ENCODE measurements at regions not wholly inside any gene's neighbourhood (a gene's known extent, or its start where the extent isn't known, plus 50 kb on each side); places are given as distances from the start of the nearest gene placed in this dataset.

DNA sequence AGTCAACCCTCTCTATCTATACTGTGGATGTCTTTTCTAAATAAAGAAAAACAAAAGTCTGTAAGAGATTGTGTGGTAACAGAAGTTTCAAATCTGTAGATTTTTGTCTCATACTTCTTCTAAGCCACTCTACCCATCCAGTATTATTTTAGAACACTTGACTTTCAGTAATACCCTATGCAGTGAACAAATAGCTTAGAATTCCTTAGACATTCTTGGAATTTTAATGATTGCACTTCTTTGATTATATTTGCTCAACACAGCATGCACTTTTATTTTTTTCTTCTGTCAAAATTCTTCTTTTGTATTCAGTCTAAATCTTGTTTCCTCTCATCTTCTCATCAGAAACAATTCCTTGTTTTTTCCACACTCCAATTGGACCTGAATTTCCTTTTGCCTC is 1080.2 kb downstream of the SUCLG1 start:
- Histone ChIP-seq H4K20me1 (ENCODE audit: low read length) (no peaks in the 10 kb centered on the region), H3K79me2 (ENCODE audit: low read length) (no peaks in the 10 kb centered on the region), H3K4me3 (ENCODE audit: low read length) (no peak overlapping the region), H3K27ac (ENCODE audit: low read length) (no peak overlapping the region), H3K36me3 (ENCODE audit: low read depth, low read length) (no peaks in the 10 kb centered on the region), H3K9me2 (replicated peaks; ENCODE audit: low read length) (no peaks in the 10 kb centered on the region), H3F3A (ENCODE audit: low read length, unreplicated experiment) (no peaks in the 10 kb centered on the region), H3K4me1 (ENCODE audit: insufficient read depth, low read length) (no peaks in the 10 kb centered on the region), H3K9me3 (ENCODE audit: low read length) (no peaks in the 10 kb centered on the region), H3K9ac (ENCODE audit: low read length) (no peak overlapping the region), H3K27me3 (ENCODE audit: low read length) (no peaks in the 10 kb centered on the region), H3K4me2 (ENCODE audit: low read length) (no peak overlapping the region), H2AFZ (ENCODE audit: low read length) (no peak overlapping the region)
- no TSS peak for BruUV-seq (replicated peaks)
- intact Hi-C loops (cut with micrococcal nuclease), result no loop called here
- ChIA-PET CTCF (no interaction called here), POLR2A (ENCODE audit: unreplicated experiment) (no interaction called here)
- ATAC-seq (no peak), DNase-seq (no peak)
- TF ChIP-seq, protein P1, sequence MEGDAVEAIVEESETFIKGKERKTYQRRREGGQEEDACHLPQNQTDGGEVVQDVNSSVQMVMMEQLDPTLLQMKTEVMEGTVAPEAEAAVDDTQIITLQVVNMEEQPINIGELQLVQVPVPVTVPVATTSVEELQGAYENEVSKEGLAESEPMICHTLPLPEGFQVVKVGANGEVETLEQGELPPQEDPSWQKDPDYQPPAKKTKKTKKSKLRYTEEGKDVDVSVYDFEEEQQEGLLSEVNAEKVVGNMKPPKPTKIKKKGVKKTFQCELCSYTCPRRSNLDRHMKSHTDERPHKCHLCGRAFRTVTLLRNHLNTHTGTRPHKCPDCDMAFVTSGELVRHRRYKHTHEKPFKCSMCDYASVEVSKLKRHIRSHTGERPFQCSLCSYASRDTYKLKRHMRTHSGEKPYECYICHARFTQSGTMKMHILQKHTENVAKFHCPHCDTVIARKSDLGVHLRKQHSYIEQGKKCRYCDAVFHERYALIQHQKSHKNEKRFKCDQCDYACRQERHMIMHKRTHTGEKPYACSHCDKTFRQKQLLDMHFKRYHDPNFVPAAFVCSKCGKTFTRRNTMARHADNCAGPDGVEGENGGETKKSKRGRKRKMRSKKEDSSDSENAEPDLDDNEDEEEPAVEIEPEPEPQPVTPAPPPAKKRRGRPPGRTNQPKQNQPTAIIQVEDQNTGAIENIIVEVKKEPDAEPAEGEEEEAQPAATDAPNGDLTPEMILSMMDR (conservative IDR thresholded peaks at IDR 0.05; ENCODE audit: low read depth, low read length), result no peak
- TF ChIP-seq EZH2phosphoT487 (IDR thresholded peaks at IDR 0.05; ENCODE audit: borderline replicate concordance, low read length) (no peak), EZH2 (IDR thresholded peaks at IDR 0.05; ENCODE audit: low read length, unreplicated experiment) (no peak)

DNA sequence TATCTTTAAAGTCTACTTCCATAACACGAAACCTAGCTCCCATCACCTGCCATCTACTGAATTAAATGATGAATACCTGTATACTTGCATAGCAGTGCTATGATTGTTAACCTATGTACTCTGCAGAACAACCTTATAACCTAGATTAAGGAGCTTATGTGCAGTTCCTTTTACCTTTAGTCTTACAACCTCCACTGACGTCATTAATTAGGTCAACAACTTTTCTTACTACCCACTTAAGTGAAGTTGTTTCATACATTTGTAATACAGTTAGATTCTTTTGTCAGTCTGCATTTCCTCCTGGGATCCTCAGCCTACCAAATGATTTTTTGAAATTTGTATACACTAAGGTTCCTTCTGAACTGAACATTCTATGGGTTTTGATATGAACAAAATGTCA is 1082.3 kb downstream of the SUCLG1 start:
- no peak overlapping the region for H3K4me2 ChIP-seq (ENCODE audit: low read length)
- DNase-seq, result no peak
- H3K27ac ChIP-seq (ENCODE audit: low read length), result no peak overlapping the region
- CTCF ChIA-PET, result no interaction called here
- H3K27me3 ChIP-seq (ENCODE audit: low read length), result no peaks in the 10 kb centered on the region
- no peak overlapping the region for H3K4me3 ChIP-seq (ENCODE audit: low read length)
- H4K20me1 ChIP-seq (ENCODE audit: low read length), result no peaks in the 10 kb centered on the region
- H3F3A ChIP-seq (ENCODE audit: low read length, unreplicated experiment), result no peaks in the 10 kb centered on the region
- no peak for ATAC-seq
- H3K9ac ChIP-seq (ENCODE audit: low read length), result no peak overlapping the region
- POLR2A ChIA-PET (ENCODE audit: unreplicated experiment), result no interaction called here
- H2AFZ ChIP-seq (ENCODE audit: low read length), result no peak overlapping the region
- H3K36me3 ChIP-seq (ENCODE audit: low read depth, low read length), result no peaks in the 10 kb centered on the region
- no TSS peak for BruUV-seq (replicated peaks)
- intact Hi-C loops (cut with micrococcal nuclease), result no loop called here
- H3K9me2 ChIP-seq (replicated peaks; ENCODE audit: low read length), result no peaks in the 10 kb centered on the region
- TF ChIP-seq EZH2phosphoT487 (IDR thresholded peaks at IDR 0.05; ENCODE audit: borderline replicate concordance, low read length), result no peak
- no peak for TF ChIP-seq EZH2 (IDR thresholded peaks at IDR 0.05; ENCODE audit: low read length, unreplicated experiment)
- TF ChIP-seq, protein P1 (conservative IDR thresholded peaks at IDR 0.05; ENCODE audit: low read depth, low read length), result no peak
- H3K9me3 ChIP-seq (ENCODE audit: low read length), result no peaks in the 10 kb centered on the region
- H3K4me1 ChIP-seq (ENCODE audit: insufficient read depth, low read length), result no peaks in the 10 kb centered on the region
- no peaks in the 10 kb centered on the region for H3K79me2 ChIP-seq (ENCODE audit: low read length)

DNA sequence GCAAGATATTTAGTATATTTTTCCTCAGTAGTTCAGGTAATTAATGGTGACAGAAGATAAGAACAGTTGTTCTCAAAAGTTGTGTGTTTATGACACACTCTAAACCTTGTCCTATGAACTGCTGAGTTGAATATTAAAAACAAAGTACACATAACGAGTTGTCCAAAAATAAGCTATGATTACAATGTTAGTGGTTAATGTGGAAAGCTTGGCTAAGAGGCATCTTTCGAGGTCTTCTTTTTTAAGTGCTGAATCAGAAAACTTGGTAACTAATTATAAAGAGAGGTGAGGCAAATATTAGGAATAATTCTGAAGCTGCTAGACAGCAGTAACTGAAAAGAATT is 1088.7 kb downstream of the SUCLG1 start:
- TF ChIP-seq EZH2 (IDR thresholded peaks at IDR 0.05; ENCODE audit: low read length, unreplicated experiment) (no peak), EZH2phosphoT487 (IDR thresholded peaks at IDR 0.05; ENCODE audit: borderline replicate concordance, low read length) (no peak)
- TF ChIP-seq, protein P1 (conservative IDR thresholded peaks at IDR 0.05; ENCODE audit: low read depth, low read length), result no peak
- DNase-seq, result no peak
- BruUV-seq (replicated peaks), result no TSS peak
- POLR2A ChIA-PET (ENCODE audit: unreplicated experiment), result no interaction called here
- H3K36me3 ChIP-seq (ENCODE audit: low read depth, low read length), result no peaks in the 10 kb centered on the region
- no peaks in the 10 kb centered on the region; the same call in 1 of the 2 replicates for H3K4me1 ChIP-seq (ENCODE audit: insufficient read depth, low read length)
- no peaks in the 10 kb centered on the region for H4K20me1 ChIP-seq (ENCODE audit: low read length)
- ATAC-seq, result no peak
- no peaks in the 10 kb centered on the region for H3K27me3 ChIP-seq (ENCODE audit: low read length)
- H3K27ac ChIP-seq (ENCODE audit: low read length), result no peak overlapping the region
- H3K9ac ChIP-seq (ENCODE audit: low read length), result no peak overlapping the region
- no peaks in the 10 kb centered on the region for H3K9me2 ChIP-seq (replicated peaks; ENCODE audit: low read length)
- H3K4me2 ChIP-seq (ENCODE audit: low read length), result no peak overlapping the region
- CTCF ChIA-PET, result no interaction called here
- H3K79me2 ChIP-seq (ENCODE audit: low read length), result no peaks in the 10 kb centered on the region
- no peaks in the 10 kb centered on the region for H3K9me3 ChIP-seq (ENCODE audit: low read length)
- H3K4me3 ChIP-seq (ENCODE audit: low read length), result no peak overlapping the region
- intact Hi-C loops (cut with micrococcal nuclease), result no loop called here
- H2AFZ ChIP-seq (ENCODE audit: low read length), result 0 out of 2 replicates have a peak overlapping the region, but pooled peaks have one; percentile 15
- H3F3A ChIP-seq (ENCODE audit: low read length, unreplicated experiment), result no peaks in the 10 kb centered on the region
